Large intestine (tissue), 3 donors: ENCODE measurements at regions not wholly inside any gene's neighbourhood (a gene's known extent, or its start where the extent isn't known, plus 50 kb on each side); places are given as distances from the start of the nearest gene placed in this dataset.
A peak's percentile ranks its signal among the peaks of the same experiment; 100 is the strongest.

Experiments used
- DNase-seq, 2 donors: peaks; one replicate each; pipeline versions ENCODE4 v3.0.0 to v3.0.0-alpha.2; 2013
- H3K27ac ChIP-seq: one replicate; pipeline ENCODE4 v1.5.1; 2013; ENCODE audit warnings: low read length
- H3K27me3 ChIP-seq: 2 replicates; pipeline ENCODE4 v1.6.1; 2013; ENCODE audit warnings: low read length; ENCODE audit not compliant: control insufficient read depth, insufficient read depth
- H3K36me3 ChIP-seq: 2 replicates; pipeline ENCODE4 v1.6.1; 2013; ENCODE audit warnings: low read length; ENCODE audit not compliant: control insufficient read depth, insufficient read depth
- H3K4me1 ChIP-seq: one replicate; pipeline ENCODE4 v1.6.1; 2013; ENCODE audit warnings: low read length; ENCODE audit not compliant: control insufficient read depth, insufficient read depth
- H3K4me3 ChIP-seq: one replicate; pipeline ENCODE4 v1.5.1; 2013; ENCODE audit warnings: low read length
- H3K9me3 ChIP-seq: one replicate; pipeline ENCODE4 v1.6.1; 2013; ENCODE audit warnings: mild to moderate bottlenecking, low read depth, low read length, moderate library complexity; ENCODE audit not compliant: control insufficient read depth
- WGBS: methylation state at CpG from one replicate; pipeline ENCODE4 v1.1.5; 2013; ENCODE audit warnings: low lambda C conversion rate; ENCODE audit not compliant: insufficient coverage; 5-methylcytosine and 5-hydroxymethylcytosine counted together

- no peaks in the 10 kb centered on the region for H3K27me3 ChIP-seq
- H3K27ac ChIP-seq, result no peak overlapping the region
- no peaks in the 10 kb centered on the region for H3K36me3 ChIP-seq
- DNase-seq, result no peak
- WGBS, result 100% methylated on average over 1 of the region's 9 CpGs
- H3K4me1 ChIP-seq, result no peaks in the 10 kb centered on the region
- no peaks in the 10 kb centered on the region for H3K9me3 ChIP-seq
- H3K4me3 ChIP-seq, result no peak overlapping the region
These were observed 130.8 kb downstream of the LYPLAL1 start for GRCh38 chr1:219304227-219305226.

GRCh38 chr1:219302697-219303096 lies 129.0 kb downstream of the LYPLAL1 start:
- H3K9me3 ChIP-seq, result no peaks in the 10 kb centered on the region
- H3K27me3 ChIP-seq, result no peaks in the 10 kb centered on the region
- DNase-seq, result no peak
- H3K27ac ChIP-seq, result no peak overlapping the region
- H3K4me1 ChIP-seq, result no peaks in the 10 kb centered on the region
- 60% methylated on average over 1 of the region's 1 CpG for WGBS
- H3K36me3 ChIP-seq, result no peaks in the 10 kb centered on the region
- no peak overlapping the region for H3K4me3 ChIP-seq

DNA sequence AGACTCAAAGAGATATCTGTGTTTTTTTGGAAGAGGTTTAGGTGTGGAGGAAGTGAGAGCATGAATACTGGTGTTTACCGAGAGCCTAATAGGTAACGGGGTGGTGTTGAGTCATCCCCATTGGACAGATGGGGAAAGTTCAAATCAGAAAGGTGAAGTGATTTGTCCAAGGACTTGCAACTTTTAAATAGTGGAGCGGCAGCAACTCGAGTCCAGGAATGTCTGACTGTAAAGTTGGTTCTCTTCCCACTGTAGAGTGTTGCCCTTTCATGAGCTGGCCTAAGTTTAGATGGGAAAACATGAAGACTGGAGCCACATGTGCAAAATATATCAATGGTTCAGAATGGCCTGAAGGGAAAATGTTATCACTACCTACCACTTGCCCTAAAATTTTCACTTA lies 125.7 kb downstream of the LYPLAL1 start:
- no peaks in the 10 kb centered on the region for H3K36me3 ChIP-seq
- no peaks in the 10 kb centered on the region for H3K9me3 ChIP-seq
- DNase-seq, result no peak
- no peaks in the 10 kb centered on the region for H3K27me3 ChIP-seq
- WGBS, result 92% methylated on average over 2 of the region's 4 CpGs
- H3K4me3 ChIP-seq, result no peak overlapping the region
- no peaks in the 10 kb centered on the region for H3K4me1 ChIP-seq
- H3K27ac ChIP-seq, result no peak overlapping the region

DNA sequence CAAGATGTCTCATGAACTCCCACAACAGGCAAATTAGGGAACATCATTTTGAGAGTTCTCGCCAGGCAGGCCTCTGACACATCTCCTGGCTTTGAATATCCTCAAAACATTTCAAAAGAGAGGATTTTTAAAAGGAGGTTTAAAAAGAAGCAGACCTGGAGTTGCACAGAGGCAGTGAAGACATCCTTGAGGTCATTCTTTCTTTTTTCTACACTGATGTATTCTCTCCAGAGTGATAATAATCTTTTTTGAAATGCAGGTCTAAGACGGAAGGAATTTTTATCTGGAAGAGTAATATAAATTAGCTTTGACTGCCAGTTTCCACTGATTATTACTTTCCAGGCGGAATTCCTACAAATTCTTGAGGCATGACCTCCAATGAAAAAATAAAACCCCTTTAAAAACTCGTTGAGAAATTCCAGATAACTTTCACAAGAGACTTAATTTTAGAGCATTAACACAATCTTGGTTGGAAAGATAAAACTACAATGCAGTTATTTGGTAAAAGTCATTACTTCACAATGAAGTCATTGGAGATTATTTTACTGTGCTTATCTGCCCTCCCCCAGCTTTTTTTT lies 125.0 kb downstream of the LYPLAL1 start:
- WGBS, result 83% methylated on average over 1 of the region's 4 CpGs
- Histone ChIP-seq H3K36me3 (no peaks in the 10 kb centered on the region), H3K4me1 (no peaks in the 10 kb centered on the region), H3K9me3 (no peaks in the 10 kb centered on the region), H3K27me3 (no peaks in the 10 kb centered on the region), H3K4me3 (no peak overlapping the region), H3K27ac (no peak overlapping the region)
- DNase-seq, result peak in 1 of 2 donors; percentile 9

DNA sequence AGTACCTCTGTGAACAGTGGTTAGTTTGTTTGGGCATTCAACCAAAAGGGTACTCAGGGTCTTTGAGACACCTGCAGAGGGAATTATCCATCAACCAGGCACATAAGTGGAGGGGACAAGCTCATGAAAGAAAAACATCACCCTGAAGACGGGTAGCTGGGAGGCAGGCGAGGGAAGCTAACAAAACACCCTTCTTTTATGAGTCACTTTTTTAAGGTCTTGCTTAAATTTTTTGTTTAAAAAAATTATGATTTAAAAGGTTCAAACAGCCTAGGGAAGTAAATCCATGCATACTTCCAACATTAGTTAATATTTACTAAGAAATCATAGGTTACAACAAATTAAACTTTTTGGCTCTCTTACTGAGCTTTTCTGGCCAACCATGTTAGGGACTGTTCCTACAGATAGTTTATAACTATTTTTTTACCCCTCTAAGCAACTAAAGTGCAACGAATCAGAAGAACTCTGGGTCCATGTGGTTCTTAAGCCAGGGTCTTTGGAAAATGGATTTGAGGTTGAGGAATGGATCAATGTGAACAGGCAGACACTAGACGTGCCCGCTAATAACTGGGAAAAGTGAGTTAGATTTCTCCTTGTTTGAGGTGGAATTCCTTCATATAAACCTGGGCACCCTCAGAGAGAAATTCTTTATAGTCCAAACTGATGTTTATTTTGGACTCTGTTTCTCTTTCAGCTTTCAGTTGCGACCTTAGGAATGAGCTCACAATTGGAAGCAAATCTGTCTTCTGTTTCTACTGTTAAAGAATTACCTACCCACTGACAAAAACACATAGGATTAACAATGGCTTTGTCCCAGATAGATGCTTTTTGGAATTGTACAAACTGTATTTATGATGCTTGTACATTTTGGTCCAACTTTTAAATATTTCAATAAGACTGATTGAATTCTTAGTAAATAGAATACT lies 123.0 kb downstream of the LYPLAL1 start:
- Histone ChIP-seq H3K27me3 (no peaks in the 10 kb centered on the region), H3K36me3 (no peaks in the 10 kb centered on the region), H3K9me3 (no peaks in the 10 kb centered on the region), H3K4me3 (no peak overlapping the region), H3K27ac (no peak overlapping the region), H3K4me1 (no peaks in the 10 kb centered on the region)
- 100% methylated on average over 3 of the region's 6 CpGs for WGBS
- DNase-seq, result no peak

DNA sequence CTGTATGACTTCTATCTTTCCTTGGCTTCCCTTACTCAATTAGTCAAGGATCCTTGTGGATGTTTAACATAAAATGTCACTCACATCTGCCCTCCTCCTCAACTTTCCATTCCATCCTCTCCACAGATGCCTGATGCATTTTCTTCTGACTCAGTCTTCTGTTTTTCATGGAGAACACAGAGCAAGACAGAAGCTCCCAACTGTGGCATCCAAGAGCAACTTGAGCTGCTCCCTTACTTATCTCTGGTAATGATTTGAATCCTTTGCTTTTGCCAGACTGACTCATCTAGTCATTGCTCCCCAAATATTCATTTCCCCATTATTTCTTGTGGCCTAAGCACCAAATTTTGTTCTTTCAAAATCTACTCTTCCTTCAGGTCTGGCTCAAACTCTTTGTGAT lies 120.6 kb downstream of the LYPLAL1 start:
- H3K9me3 ChIP-seq, result no peaks in the 10 kb centered on the region
- H3K27ac ChIP-seq, result no peak overlapping the region
- no peak overlapping the region for H3K4me3 ChIP-seq
- H3K36me3 ChIP-seq, result no peaks in the 10 kb centered on the region
- H3K27me3 ChIP-seq, result no peaks in the 10 kb centered on the region
- DNase-seq, result no peak
- no peaks in the 10 kb centered on the region for H3K4me1 ChIP-seq

GRCh38 chr1:219293410-219293809 lies 119.7 kb downstream of the LYPLAL1 start:
- Histone ChIP-seq H3K4me3 (no peak overlapping the region), H3K27me3 (no peaks in the 10 kb centered on the region), H3K27ac (no peak overlapping the region), H3K4me1 (no peaks in the 10 kb centered on the region), H3K9me3 (no peaks in the 10 kb centered on the region), H3K36me3 (no peaks in the 10 kb centered on the region)
- DNase-seq, result no peak
- 94% methylated on average over 2 of the region's 3 CpGs for WGBS

DNA sequence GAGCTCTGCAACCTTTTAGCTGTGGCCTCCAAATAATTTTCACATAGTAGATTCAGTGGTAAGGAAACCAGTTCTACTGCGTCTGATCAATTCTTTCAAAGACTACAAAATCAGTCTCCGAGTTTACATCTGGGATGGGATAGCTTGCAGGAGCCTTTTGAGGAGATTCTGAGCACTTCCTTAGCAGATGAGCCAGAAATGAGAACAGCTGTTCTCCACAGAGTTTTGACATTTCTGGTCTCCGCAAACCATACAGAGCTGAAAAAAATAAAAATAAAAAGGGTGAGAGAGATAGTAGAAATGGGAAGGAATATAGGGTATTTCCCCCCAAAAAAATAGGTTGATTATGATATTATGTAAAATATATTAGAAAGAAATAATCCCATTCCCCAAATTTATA lies 119.3 kb downstream of the LYPLAL1 start:
- H3K4me3 ChIP-seq, result no peak overlapping the region
- no peaks in the 10 kb centered on the region for H3K9me3 ChIP-seq
- no peaks in the 10 kb centered on the region for H3K27me3 ChIP-seq
- 97% methylated on average over 3 of the region's 3 CpGs for WGBS
- H3K4me1 ChIP-seq, result no peaks in the 10 kb centered on the region
- H3K36me3 ChIP-seq, result no peaks in the 10 kb centered on the region
- DNase-seq, result no peak
- H3K27ac ChIP-seq, result no peak overlapping the region

DNA sequence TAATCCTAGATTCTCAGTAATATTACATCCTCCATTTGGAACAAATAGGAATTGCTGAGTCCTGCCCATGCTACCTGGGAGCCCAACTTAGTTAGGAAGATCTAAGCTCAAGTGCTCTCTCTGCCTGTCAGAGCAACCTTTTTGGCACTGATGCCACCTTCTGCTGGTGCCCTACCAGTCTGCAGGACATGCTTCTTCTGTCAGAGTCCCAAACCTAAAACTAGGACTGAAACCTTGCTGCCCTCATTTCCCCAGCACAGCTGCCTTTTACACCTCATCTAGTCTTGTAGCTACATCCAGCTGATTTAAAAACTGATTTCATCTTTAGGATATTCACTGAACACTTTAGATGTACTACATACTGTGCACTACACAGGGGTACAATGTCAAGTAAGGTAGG lies 118.7 kb downstream of the LYPLAL1 start:
- Histone ChIP-seq H3K4me3 (no peak overlapping the region), H3K36me3 (no peaks in the 10 kb centered on the region), H3K27ac (no peak overlapping the region), H3K9me3 (no peaks in the 10 kb centered on the region), H3K27me3 (no peaks in the 10 kb centered on the region), H3K4me1 (no peaks in the 10 kb centered on the region)
- DNase-seq, result no peak

- Histone ChIP-seq H3K9me3 (no peaks in the 10 kb centered on the region), H3K4me3 (no peak overlapping the region), H3K4me1 (no peaks in the 10 kb centered on the region), H3K36me3 (no peaks in the 10 kb centered on the region), H3K27me3 (no peaks in the 10 kb centered on the region), H3K27ac (no peak overlapping the region)
- WGBS, result 75% methylated on average over 4 of the region's 6 CpGs
- DNase-seq, result no peak
These were observed 115.5 kb downstream of the LYPLAL1 start for GRCh38 chr1:219289171-219289570.
